Adipocyte (in vitro differentiated cells): ENCODE measurements at regions not wholly inside any gene's neighbourhood (a gene's known extent, or its start where the extent isn't known, plus 50 kb on each side); places are given as distances from the start of the nearest gene placed in this dataset.
"Not testable (repeated sequence)": the region's sequence is repeated elsewhere in the genome, so short reads cannot be mapped to it uniquely, and the experiment has no call there.

Experiments used
- DNase-seq: peaks from one replicate; pipeline ENCODE4 v3.0.0-alpha.2; 2015; ENCODE audit warnings: low read depth
- H3K27me3 ChIP-seq: replicated peaks from 2 replicates; pipeline ENCODE4 v1.7.0; 2013; ENCODE audit warnings: mild to moderate bottlenecking, low read length, moderate library complexity; ENCODE audit not compliant: control insufficient read depth, insufficient read depth
- H3K36me3 ChIP-seq: 2 replicates; pipeline ENCODE4 v1.7.0; 2013; ENCODE audit warnings: low read length, mild to moderate bottlenecking, moderate library complexity; ENCODE audit not compliant: control insufficient read depth, insufficient read depth, severe bottlenecking
- H3K4me1 ChIP-seq: 2 replicates; pipeline ENCODE4 v1.7.0; 2013; ENCODE audit warnings: mild to moderate bottlenecking, low read length, moderate library complexity; ENCODE audit not compliant: control insufficient read depth, insufficient read depth
- H3K4me3 ChIP-seq: 2 replicates; pipeline ENCODE4 v1.7.0; 2013; ENCODE audit warnings: mild to moderate bottlenecking, low read length, moderate library complexity
- H3K9ac ChIP-seq: 2 replicates; pipeline ENCODE4 v1.7.0; 2013; ENCODE audit warnings: mild to moderate bottlenecking, low read length, moderate library complexity
- H3K9me3 ChIP-seq: 2 replicates; pipeline ENCODE4 v1.7.0; 2013; ENCODE audit warnings: mild to moderate bottlenecking, low read length, moderate library complexity; ENCODE audit not compliant: control insufficient read depth

DNA sequence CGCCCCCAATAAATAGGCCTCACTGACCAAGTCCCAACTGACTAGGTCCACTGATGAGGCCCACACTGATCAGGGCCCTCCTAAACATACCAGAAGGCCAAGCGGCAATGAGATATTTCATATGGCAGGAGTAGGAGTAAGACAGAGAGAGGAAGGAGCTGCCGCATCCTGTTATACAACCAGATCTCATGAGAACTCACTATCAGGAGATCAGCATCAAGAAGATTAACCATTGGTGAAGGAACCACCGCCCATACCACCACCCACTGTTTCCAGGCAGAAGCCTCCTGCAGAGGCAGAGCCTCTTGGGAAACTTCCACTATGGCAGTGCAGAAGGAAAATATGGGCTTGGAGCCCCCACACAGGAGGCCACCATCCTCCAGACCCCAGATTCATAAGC is 95.0 kb upstream of the CTSV start:
- not testable (repeated sequence) for H3K4me3 ChIP-seq

GRCh38 chr9:97132865-97133264 is 93.9 kb upstream of the CTSV start:
- Histone ChIP-seq H3K27me3 (no peaks in the 10 kb centered on the region), H3K4me1 (no peaks in the 10 kb centered on the region), H3K9me3 (no peaks in the 10 kb centered on the region), H3K9ac (no peak overlapping the region), H3K4me3 (no peak overlapping the region), H3K36me3 (no peaks in the 10 kb centered on the region)
- no peak for DNase-seq

More for the DNA sequence above, 95.0 kb upstream of the CTSV start:
- not testable (repeated sequence) for H3K9ac ChIP-seq, H3K36me3 ChIP-seq, H3K4me1 ChIP-seq, H3K27me3 ChIP-seq, H3K9me3 ChIP-seq, DNase-seq

DNA sequence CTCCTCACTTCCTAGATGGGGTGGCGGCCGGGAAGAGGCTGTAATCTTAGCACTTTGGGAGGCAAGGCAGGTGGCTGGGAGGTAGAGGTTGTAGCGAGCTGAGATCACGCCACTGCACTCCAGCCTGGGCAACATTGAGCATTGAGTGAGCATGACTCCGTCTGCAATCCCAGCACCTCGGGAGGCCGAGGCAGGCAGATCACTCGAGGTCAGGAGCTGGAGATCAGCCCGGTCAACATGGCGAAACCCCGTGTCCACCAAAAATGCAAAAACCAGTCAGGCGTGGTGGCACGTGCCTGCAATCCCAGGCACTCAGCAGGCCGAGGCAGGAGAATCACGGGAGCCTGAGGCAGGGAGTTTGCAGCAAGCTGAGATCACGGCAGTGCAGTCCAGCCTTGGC is 91.9 kb upstream of the CTSV start:
- H3K9me3 ChIP-seq, H3K9ac ChIP-seq, H3K27me3 ChIP-seq, DNase-seq, H3K36me3 ChIP-seq, H3K4me3 ChIP-seq, H3K4me1 ChIP-seq: not testable (repeated sequence)

- DNase-seq, H3K36me3 ChIP-seq, H3K27me3 ChIP-seq, H3K4me3 ChIP-seq, H3K4me1 ChIP-seq, H3K9me3 ChIP-seq, H3K9ac ChIP-seq: not testable (repeated sequence)
These were observed 91.4 kb upstream of the CTSV start for GRCh38 chr9:97130387-97130786.

GRCh38 chr9:97128919-97129318 is 90.0 kb upstream of the CTSV start:
- no peak for DNase-seq
- no peaks in the 10 kb centered on the region for H3K9me3 ChIP-seq
- H3K9ac ChIP-seq, result no peak overlapping the region
- H3K27me3 ChIP-seq, result no peaks in the 10 kb centered on the region
- H3K4me3 ChIP-seq, result no peak overlapping the region
- H3K4me1 ChIP-seq, result no peaks in the 10 kb centered on the region
- H3K36me3 ChIP-seq, result no peaks in the 10 kb centered on the region

DNA sequence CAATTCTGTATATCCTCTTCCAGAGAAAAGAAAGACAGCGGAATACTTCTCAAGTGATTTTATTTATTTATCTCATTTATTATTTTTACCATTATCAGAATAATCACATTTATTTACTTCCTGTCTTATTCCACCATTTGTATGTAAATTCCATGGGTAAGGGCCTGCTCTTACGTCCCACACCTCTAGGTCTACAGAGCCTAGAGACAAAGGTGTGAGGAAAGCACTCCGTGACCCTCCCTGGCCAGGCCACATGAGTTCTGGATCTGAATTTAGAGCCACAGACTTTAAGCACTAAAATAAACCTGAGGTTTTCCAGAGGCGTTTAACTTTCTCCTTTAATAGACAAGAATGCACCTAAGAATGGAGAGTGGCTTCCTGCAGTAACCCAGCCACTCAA is 85.3 kb upstream of the CTSV start:
- Histone ChIP-seq H3K36me3 (no peaks in the 10 kb centered on the region), H3K9me3 (peaks cover 16% of the 10 kb centered on the region), H3K4me1 (no peaks in the 10 kb centered on the region), H3K9ac (no peak overlapping the region), H3K27me3 (no peaks in the 10 kb centered on the region), H3K4me3 (no peak overlapping the region)
- DNase-seq, result no peak

DNA sequence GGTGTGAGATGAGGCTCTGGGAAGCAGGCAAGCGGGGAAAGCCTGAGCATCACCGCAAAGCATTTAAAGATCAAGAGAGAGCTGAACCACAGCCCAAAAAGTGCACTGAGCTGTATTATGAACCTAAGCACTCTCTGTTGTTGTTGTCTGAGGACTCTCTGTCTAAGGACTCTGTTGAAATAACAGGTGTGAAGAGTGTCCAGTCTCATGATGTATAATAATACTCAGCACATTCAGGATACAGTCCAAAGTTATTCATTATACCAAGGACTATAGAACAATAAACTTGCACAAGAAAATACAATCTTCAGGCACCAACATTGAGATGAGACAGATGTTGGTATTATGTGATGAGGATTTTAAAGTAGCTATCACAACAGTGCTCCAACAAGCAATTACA is 71.8 kb upstream of the CTSV start:
- H3K4me1 ChIP-seq, result no peaks in the 10 kb centered on the region
- no peak for DNase-seq
- H3K27me3 ChIP-seq, result peaks cover 5% of the 10 kb centered on the region
- H3K9me3 ChIP-seq, result no peaks in the 10 kb centered on the region
- H3K4me3 ChIP-seq, result no peak overlapping the region
- H3K9ac ChIP-seq, result no peak overlapping the region
- no peaks in the 10 kb centered on the region for H3K36me3 ChIP-seq

GRCh38 chr9:97109194-97109811 is 70.4 kb upstream of the CTSV start:
- DNase-seq, result peak; percentile 0
- Histone ChIP-seq H3K9me3 (no peaks in the 10 kb centered on the region), H3K4me1 (no peaks in the 10 kb centered on the region), H3K27me3 (peaks cover 5% of the 10 kb centered on the region), H3K4me3 (no peak overlapping the region), H3K9ac (no peak overlapping the region), H3K36me3 (no peaks in the 10 kb centered on the region)

DNA sequence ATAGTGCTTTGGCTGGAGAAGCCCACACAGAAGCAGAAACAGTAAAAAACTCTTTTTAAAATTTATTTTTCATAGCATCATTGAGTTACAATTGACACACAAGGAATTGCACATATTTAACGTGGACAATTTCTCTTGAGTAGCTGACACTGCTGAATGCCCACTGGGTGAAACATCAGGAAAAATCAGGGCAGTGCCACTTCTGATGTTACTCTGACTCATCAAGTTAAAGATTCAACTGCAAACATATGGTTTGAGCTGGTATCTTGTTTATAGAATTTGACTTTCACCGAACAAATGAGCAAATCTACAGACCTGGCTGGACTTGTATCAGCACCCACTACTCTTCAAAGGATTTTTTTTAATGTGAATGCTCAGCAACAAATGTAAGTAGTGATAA is 66.3 kb upstream of the CTSV start:
- H3K4me1 ChIP-seq, H3K36me3 ChIP-seq, H3K27me3 ChIP-seq, H3K9me3 ChIP-seq, H3K9ac ChIP-seq, H3K4me3 ChIP-seq: not testable (repeated sequence)
- DNase-seq, result peak; percentile 10

DNA sequence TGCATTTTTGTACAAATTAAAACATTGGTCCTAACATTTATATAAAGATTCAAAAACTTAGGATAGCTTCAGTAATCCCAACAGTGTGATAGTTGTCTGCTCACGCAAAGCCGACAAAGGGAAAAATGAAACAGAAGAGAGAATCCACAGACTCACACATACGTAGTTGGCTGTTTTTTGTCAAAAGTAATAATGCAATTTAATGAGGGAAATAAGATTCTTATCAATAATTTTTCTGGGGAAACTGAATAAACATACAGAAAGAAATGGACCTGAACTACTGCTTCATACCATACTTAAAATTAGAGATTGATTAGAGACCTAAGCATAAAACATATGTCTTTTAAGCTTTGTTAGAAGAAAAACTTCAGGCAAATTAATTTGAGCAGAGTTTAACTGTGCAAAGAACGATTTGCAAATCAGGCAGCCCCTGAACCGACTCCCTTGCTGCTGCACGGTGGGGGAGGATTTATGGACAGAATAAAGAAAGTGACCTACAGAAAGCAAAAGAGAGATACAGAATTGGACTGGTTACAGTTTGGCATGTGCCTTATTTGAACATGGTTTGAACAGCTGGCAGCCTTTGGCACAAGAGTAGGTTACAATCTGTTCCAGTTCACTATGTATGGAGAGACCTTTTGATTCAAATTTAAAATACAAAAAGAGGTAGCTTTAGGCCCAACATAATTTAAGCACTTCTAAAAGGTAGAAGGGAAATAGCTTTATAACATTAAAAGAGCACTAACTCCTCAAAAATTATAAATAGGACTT is 64.9 kb upstream of the CTSV start:
- not testable (repeated sequence) for H3K4me3 ChIP-seq, H3K9ac ChIP-seq, DNase-seq, H3K36me3 ChIP-seq, H3K4me1 ChIP-seq, H3K27me3 ChIP-seq, H3K9me3 ChIP-seq

- H3K4me1 ChIP-seq, DNase-seq, H3K9me3 ChIP-seq, H3K36me3 ChIP-seq, H3K9ac ChIP-seq, H3K4me3 ChIP-seq, H3K27me3 ChIP-seq: not testable (repeated sequence)
These were observed 60.6 kb upstream of the CTSV start for GRCh38 chr9:97099540-97099939.

DNA sequence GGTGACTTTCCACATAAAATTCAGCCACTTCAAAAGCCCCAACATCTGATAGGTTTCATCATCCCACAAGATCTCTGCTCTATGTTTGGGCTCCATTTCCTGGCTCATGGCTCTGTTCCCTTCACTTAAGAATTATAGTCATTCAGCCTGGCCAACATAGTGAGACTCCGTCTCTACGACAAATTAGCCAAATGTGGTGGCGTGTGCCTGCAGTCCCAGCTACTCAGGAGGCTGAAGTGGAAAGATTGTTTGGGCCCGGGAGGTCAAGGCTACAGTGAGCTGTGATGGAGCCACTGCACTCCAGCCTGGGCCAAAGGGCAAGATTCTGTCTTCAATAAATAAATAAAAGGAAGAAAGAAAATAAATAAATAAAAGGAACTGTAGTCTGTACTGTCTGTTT is 57.9 kb upstream of the CTSV start:
- Histone ChIP-seq H3K4me1 (no peaks in the 10 kb centered on the region), H3K36me3 (no peaks in the 10 kb centered on the region), H3K27me3 (peaks cover 2% of the 10 kb centered on the region), H3K4me3 (no peak overlapping the region), H3K9ac (no peak overlapping the region), H3K9me3 (no peaks in the 10 kb centered on the region)
- no peak for DNase-seq
